ENCODE measurements at regions not wholly inside any gene's neighbourhood (a gene's known extent, or its start where the extent isn't known, plus 50 kb on each side); places are given as distances from the start of the nearest gene placed in this dataset.

DNA sequence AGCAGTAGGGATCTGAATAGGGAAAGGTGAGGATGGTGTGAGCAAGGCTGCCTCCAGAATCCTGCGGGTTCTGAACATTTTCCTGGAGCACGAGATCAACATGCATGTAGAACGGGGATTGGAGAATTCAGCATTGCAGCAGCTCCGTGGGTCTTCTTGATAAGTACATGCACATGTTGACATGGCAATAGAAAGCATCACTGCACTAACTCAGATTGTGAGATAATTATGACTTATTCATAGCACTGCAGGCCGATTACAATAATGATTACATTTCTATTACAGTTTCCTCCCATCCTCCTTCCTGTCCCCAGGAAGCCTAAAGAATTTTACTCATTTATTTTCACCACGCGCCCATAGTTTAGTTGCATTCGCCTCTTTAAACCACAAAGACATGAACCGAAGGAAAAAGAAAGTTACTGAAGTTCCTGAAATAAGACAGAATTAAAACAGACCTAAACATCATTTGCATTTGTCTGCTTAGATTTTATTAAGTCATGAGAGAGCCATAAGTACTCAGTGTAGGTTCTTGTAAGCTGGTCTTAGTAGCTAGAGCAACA is 61.3 kb upstream of the ARX start:
- no peak for TF ChIP-seq POLR2AphosphoS5 (IDR thresholded peaks at IDR 0.05)
- TF ChIP-seq POLR2A (IDR thresholded peaks at IDR 0.05), result no peak
- TF ChIP-seq CTCF (IDR thresholded peaks at IDR 0.05), result no peak

Data from breast epithelium (tissue), 3 donors.